Bone marrow (tissue), 2 donors: ENCODE measurements at regions not wholly inside any gene's neighbourhood (a gene's known extent, or its start where the extent isn't known, plus 50 kb on each side); places are given as distances from the start of the nearest gene placed in this dataset.

Experiments
- DNase-seq, 2 donors: peaks; one replicate each; lab custom pipeline; 2025; lab: John Stamatoyannopoulos, UW

DNA sequence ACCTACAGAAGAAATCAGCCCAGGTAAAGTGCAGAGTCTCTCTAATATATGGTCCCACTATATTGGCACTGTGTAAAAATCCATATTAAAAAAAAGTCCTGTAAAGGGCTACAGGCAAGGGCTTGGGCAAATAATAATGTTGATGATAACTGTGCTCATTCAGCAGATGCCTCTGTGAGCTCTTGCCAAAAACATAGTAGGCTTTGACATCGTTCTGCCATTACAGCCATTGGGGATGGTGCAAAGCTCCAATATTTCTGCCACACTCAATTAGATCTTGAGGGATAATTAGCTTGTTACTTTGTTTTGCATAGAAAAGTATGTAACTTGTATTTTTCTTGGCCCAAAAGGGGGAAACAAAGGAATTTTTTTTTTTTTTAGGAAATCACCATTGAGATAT lies 645.5 kb upstream of the FAM241A start:
- no peak for DNase-seq

- DNase-seq = no peak
Measured at GRCh38 chr4:111500858-111501257, 644.4 kb upstream of the FAM241A start.

DNA sequence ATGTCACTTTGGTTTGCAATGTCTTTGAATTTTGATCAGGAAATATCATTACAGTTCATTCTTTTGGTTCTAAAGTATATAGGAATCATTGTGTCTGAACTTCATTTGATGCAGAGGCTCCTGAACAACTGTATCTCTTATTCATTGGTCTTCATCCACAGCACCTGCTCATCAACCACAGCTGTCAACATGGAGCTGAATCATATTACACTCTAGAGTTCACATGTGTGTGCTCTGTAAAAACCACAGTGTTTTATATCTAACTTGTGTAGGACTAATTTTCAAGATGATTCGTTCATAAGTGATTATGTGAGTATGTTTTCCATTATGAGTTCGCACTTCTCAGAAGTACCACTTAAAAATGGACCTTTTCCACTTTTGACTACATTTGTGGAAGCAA lies 643.3 kb upstream of the FAM241A start:
- DNase-seq = no peak

- no peak for DNase-seq
Measured at GRCh38 chr4:111502626-111503025, 642.6 kb upstream of the FAM241A start.

- DNase-seq = no peak
Measured at GRCh38 chr4:111506706-111507105, 638.5 kb upstream of the FAM241A start.

- no peak for DNase-seq
Measured at GRCh38 chr4:111510535-111510934, 634.7 kb upstream of the FAM241A start.

- no peak for DNase-seq
Measured at GRCh38 chr4:111512081-111512783, 633.0 kb upstream of the FAM241A start.

- no peak for DNase-seq
Measured at GRCh38 chr4:111519683-111520082, 625.6 kb upstream of the FAM241A start.

DNA sequence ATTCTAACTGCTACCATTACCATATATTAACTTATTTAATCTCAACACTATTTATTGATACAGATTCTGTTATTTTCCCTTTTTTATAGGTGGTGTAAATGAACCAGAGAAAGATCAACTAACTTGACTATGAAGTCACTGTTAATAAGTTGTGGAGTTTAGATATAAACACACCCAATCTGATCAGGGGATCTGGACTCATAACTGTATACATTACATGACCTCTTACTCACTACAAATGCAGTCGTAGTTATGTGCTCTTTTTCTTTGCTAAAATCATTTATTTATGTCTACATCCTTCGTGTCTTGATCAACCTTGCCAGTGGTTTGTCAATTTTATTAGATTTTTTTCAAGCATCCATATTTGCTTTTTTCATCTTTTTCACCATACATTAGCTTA lies 614.8 kb upstream of the FAM241A start:
- DNase-seq = no peak

DNA sequence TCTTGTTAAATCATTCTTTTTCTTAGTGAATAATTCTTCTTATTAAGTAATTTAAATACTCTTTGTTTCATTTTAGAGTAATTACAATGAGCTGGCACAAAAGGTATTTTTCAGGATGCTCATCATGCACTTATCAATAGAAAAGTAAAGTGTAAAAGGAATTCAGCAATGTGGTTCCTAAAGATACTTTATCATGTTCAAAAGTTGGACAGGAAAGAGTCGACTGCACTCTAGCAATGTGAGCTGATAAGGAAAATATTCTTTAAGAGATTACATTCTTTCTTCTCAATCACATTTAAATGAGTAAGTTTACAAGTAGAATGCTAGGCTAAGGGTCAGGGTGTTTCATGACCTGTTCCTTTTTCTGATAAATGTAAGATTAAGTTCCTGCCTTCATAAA lies 609.5 kb upstream of the FAM241A start:
- no peak for DNase-seq

- no peak for DNase-seq
Measured at GRCh38 chr4:111537165-111537564, 608.1 kb upstream of the FAM241A start.

- DNase-seq = no peak
Measured at GRCh38 chr4:111537871-111538270, 607.4 kb upstream of the FAM241A start.

DNA sequence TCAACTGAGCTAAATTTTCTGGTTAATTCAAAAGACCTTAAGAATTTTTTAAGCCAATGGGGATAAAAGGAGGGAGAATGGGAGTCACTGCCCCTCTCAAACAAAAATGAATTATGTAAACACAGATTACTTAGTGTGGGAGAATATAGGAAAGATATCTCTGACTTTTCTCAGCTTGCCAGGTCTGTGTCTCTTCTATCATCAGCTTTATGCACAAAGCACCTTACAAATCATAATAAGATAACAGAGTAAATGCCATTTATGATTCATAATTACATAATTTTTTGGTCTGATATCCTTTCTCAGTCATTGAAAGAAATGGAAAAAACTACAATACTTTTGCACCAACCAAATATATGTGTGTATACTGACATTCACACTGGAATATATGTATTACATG lies 604.6 kb upstream of the FAM241A start:
- DNase-seq = no peak

GRCh38 chr4:111542056-111542455 lies 603.2 kb upstream of the FAM241A start:
- no peak for DNase-seq

- no peak for DNase-seq
Measured at GRCh38 chr4:111546881-111547280, 598.4 kb upstream of the FAM241A start.

DNA sequence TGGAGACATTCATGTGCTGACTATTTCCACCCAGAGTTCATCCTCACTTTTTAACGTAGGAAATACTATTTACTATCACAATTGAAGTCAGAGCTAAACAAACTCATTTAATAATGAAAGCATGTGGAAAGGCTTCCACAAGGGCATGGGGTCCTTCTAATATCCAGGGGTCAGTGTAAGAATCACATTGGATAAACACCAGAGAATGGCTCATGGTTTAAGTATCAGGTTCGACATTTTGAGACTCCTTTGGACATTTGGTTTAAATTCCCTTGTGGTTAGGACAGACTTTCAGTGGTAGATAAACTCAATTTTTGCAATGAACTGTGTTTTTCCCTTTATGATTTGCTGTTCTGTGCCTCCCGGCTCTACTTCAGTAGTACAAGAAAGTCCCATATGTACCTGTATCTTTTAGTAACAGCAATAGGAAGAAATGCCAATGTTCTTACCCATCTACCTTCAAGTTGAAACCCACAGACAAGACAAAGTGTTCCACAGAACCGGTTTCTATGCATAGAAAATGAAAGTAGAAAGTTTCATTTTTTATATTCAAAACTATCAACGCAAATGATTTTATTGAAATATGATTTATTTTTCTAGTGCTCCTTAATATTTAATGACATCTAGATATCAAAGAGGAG lies 589.0 kb upstream of the FAM241A start:
- no peak for DNase-seq

DNA sequence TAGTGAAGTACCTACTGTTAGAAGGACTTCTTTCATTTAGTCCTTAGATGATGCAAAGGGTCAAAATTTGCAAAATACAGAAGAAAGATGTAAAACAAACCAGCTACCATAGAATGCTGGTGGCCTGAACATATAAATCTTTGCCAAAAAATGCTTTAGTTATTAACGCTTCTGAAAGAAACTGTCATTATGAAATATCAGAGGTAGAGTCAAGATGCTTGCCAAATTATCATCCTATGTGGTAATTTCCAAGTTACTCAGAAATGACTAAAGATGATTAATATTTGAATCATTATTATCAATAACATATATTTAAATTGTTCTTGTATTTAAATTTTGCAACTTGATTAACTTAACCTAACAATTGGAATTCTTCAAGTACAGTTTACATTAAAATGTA lies 588.4 kb upstream of the FAM241A start:
- no peak for DNase-seq

GRCh38 chr4:111562826-111563225 lies 582.4 kb upstream of the FAM241A start:
- no peak for DNase-seq

DNA sequence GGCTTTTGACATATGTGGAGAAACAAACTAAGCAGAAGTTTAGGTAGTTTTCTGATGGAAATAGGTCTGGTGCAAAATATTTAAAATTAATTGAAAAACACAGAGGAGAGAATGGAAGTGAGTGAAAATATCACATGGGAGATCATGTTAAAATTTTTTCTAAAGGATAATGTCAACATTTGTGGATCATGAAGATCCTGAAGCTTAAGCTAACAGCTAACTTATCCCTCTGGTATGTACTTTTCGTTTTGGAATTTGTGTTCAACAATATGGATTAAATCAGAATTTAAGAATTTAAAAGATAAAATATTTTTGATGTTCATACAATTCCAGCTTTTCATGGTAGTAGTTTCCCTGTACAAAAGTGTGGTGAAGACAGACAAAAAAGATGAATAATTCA lies 572.8 kb upstream of the FAM241A start:
- no peak for DNase-seq

- DNase-seq = no peak
Measured at GRCh38 chr4:111573386-111573785, 571.9 kb upstream of the FAM241A start.

DNA sequence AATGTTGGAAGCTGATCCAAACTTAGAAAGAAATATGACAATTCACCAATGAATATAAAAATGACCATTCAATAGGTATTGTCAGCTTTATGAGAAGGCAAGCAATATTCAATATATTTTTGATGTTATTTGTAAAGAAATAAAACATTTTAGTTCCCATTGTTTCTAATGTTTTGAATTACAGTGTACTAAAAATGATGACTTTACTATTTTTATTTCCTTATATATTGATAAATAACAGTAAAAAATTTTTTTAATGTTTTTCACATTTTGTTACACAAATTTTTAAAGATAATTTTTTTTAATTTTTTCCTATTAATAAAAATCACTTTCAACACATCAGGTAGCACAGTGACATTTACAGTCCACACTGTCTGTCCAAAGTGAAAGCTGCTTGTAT lies 565.5 kb upstream of the FAM241A start:
- DNase-seq = no peak

- no peak for DNase-seq
Measured at GRCh38 chr4:111595456-111595855, 549.8 kb upstream of the FAM241A start.

DNA sequence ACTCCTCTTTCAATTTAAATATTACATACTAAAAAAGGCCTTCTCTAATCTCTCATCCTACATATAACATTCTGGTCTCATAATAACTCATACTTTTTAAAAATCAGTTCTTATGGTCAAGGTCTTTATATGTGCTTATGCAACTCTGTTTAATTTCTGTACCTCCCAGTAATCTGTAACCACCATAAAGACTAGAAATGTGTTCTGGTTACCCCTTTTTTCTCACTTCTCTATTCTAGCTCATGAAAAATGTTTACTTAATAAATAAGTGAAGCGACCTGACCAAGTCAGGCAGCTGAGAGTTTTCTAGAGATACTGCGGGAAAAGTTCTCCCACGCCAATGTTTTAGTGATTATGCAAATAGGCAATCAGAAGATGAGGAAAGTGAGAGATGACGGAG lies 548.8 kb upstream of the FAM241A start:
- no peak for DNase-seq

DNA sequence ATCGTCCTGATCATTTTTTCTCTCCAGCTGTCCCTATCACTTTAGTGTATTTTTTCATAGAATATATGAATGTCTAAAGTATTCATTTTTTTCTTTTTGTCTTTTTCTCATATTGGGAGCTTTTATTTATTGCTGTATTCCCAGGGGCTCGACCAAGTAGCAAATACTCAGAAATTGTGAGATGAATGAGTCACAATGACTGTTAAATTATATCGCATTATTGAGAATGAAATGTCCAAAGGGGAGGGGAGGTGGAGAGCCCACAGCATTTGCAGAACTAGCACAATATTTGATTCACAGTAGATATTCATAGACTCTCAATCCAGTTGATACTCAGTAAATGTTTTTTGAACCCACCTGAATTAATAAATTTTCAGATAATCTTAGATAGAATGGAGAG lies 543.6 kb upstream of the FAM241A start:
- no peak for DNase-seq
